RWPE2 (cell line): ENCODE measurements at regions not wholly inside any gene's neighbourhood (a gene's known extent, or its start where the extent isn't known, plus 50 kb on each side); places are given as distances from the start of the nearest gene placed in this dataset.

Experiments
- ATAC-seq: fragments of 200-7000 bp; cut with Tn5 transposase; 3 replicates; pipeline ENCODE4 v1.9.1; 2021; ENCODE audit warnings: low read depth
- DNase-seq: peaks from one replicate; pipeline ENCODE4 v3.0.0-alpha.2; 2020; ENCODE audit warnings: low spot score
- H3K27ac ChIP-seq: fragments of 450-650 bp; 2 replicates; pipeline ENCODE4 v1.5.1; 2017; ENCODE audit warnings: mild to moderate bottlenecking; ENCODE audit not compliant: poor library complexity, severe bottlenecking
- H3K27me3 ChIP-seq: fragments of 250-450 bp; sonication (Bioruptor Pico); 2 replicates; pipeline ENCODE4 v1.5.1; 2021; ENCODE audit warnings: mild to moderate bottlenecking, moderate library complexity; ENCODE audit not compliant: insufficient read depth, poor library complexity, severe bottlenecking
- H3K36me3 ChIP-seq: fragments of 250-450 bp; sonication (Bioruptor Pico); 2 replicates; pipeline ENCODE4 v1.5.1; 2020; ENCODE audit warnings: low read depth, mild to moderate bottlenecking, moderate library complexity
- H3K4me1 ChIP-seq: fragments of 250-450 bp; sonication (Bioruptor Pico); 2 replicates; pipeline ENCODE4 v1.5.1; 2021; ENCODE audit warnings: mild to moderate bottlenecking, moderate library complexity; ENCODE audit not compliant: insufficient read depth, poor library complexity, severe bottlenecking
- H3K4me3 ChIP-seq: fragments of 250-450 bp; sonication (Bioruptor Pico); 2 replicates; pipeline ENCODE4 v1.5.1; 2021; ENCODE audit warnings: mild to moderate bottlenecking, moderate library complexity; ENCODE audit not compliant: severe bottlenecking
- H3K9me3 ChIP-seq: fragments of 250-450 bp; sonication (Bioruptor Pico); 2 replicates; pipeline ENCODE4 v1.5.1; 2021; ENCODE audit warnings: mild to moderate bottlenecking, moderate library complexity; ENCODE audit not compliant: severe bottlenecking
- CTCF ChIP-seq: fragments of 450-650 bp; IDR thresholded peaks from one replicate; pipeline ENCODE4 v1.5.1; 2017; ENCODE audit warnings: mild to moderate bottlenecking, moderate library complexity; ENCODE audit not compliant: poor library complexity, severe bottlenecking

GRCh38 chr5:71949772-71950171 is 157.5 kb upstream of the MAP1B start:
- no peak for DNase-seq
- Histone ChIP-seq H3K27me3 (no peaks in the 10 kb centered on the region), H3K36me3 (no peaks in the 10 kb centered on the region), H3K27ac (no peak overlapping the region), H3K4me3 (no peak overlapping the region), H3K4me1 (no peaks in the 10 kb centered on the region), H3K9me3 (no peaks in the 10 kb centered on the region)
- no peak for ATAC-seq
- TF ChIP-seq CTCF, result no peak

- no peak overlapping the region for H3K27ac ChIP-seq
- ATAC-seq, result no peak
- no peak for TF ChIP-seq CTCF
- H3K27me3 ChIP-seq, result no peaks in the 10 kb centered on the region
- H3K4me3 ChIP-seq, result no peak overlapping the region
- peaks cover 6% of the 10 kb centered on the region for H3K4me1 ChIP-seq
- H3K36me3 ChIP-seq, result no peaks in the 10 kb centered on the region
- no peaks in the 10 kb centered on the region for H3K9me3 ChIP-seq
- DNase-seq, result no peak
These were observed 153.4 kb upstream of the MAP1B start for GRCh38 chr5:71953866-71954265.

- Histone ChIP-seq H3K4me1 (peaks cover 6% of the 10 kb centered on the region), H3K9me3 (no peaks in the 10 kb centered on the region), H3K27me3 (no peaks in the 10 kb centered on the region), H3K36me3 (no peaks in the 10 kb centered on the region), H3K27ac (no peak overlapping the region), H3K4me3 (no peak overlapping the region)
- no peak for TF ChIP-seq CTCF
- ATAC-seq (no peak), DNase-seq (no peak)
These were observed 152.9 kb upstream of the MAP1B start for GRCh38 chr5:71954329-71954728.

GRCh38 chr5:71955723-71956122 is 151.6 kb upstream of the MAP1B start:
- peaks cover 6% of the 10 kb centered on the region for H3K4me1 ChIP-seq
- ATAC-seq (peak; percentile 54; the same call in 2 of the 3 replicates), DNase-seq (no peak)

More at GRCh38 chr5:71955723-71956122, 151.6 kb upstream of the MAP1B start:
- no peaks in the 10 kb centered on the region for H3K36me3 ChIP-seq
- H3K27me3 ChIP-seq, result no peaks in the 10 kb centered on the region
- H3K9me3 ChIP-seq, result no peaks in the 10 kb centered on the region
- TF ChIP-seq CTCF, result no peak
- no peak overlapping the region for H3K4me3 ChIP-seq
- no peak overlapping the region for H3K27ac ChIP-seq
